ENCODE measurements at regions not wholly inside any gene's neighbourhood (a gene's known extent, or its start where the extent isn't known, plus 50 kb on each side); places are given as distances from the start of the nearest gene placed in this dataset.

- TF ChIP-seq, protein P1, sequence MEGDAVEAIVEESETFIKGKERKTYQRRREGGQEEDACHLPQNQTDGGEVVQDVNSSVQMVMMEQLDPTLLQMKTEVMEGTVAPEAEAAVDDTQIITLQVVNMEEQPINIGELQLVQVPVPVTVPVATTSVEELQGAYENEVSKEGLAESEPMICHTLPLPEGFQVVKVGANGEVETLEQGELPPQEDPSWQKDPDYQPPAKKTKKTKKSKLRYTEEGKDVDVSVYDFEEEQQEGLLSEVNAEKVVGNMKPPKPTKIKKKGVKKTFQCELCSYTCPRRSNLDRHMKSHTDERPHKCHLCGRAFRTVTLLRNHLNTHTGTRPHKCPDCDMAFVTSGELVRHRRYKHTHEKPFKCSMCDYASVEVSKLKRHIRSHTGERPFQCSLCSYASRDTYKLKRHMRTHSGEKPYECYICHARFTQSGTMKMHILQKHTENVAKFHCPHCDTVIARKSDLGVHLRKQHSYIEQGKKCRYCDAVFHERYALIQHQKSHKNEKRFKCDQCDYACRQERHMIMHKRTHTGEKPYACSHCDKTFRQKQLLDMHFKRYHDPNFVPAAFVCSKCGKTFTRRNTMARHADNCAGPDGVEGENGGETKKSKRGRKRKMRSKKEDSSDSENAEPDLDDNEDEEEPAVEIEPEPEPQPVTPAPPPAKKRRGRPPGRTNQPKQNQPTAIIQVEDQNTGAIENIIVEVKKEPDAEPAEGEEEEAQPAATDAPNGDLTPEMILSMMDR (IDR thresholded peaks at IDR 0.05) = no peak
- TF ChIP-seq RAD21 (IDR thresholded peaks at IDR 0.05; ENCODE audit: low read length) (peak; percentile 27), REST (IDR thresholded peaks at IDR 0.05; ENCODE audit: low read depth, low read length) (no peak), GABPA (IDR thresholded peaks at IDR 0.05; ENCODE audit: low read depth) (no peak)
Observed at GRCh38 chr3:72299321-72299802, 514.4 kb upstream of the PROK2 start.
